Keratinocyte (primary cell): ENCODE measurements at regions not wholly inside any gene's neighbourhood (a gene's known extent, or its start where the extent isn't known, plus 50 kb on each side); places are given as distances from the start of the nearest gene placed in this dataset.

Source experiments
- DNase-seq: peaks from one replicate; pipeline ENCODE4 v3.0.0-alpha.2; 2011; ENCODE audit warnings: low read depth, missing footprints, low spot score
- FAIRE-seq: peaks from 2 replicates; lab custom pipeline; 2011; peaks lifted over from hg19 to GRCh38; lab: Jason Lieb, UNC
- H2AFZ ChIP-seq: 2 replicates; pipeline ENCODE4 v1.6.0; 2012; ENCODE audit warnings: low read length, control low read depth, inconsistent platforms; ENCODE audit not compliant: control insufficient read depth
- H3K27ac ChIP-seq: 2 replicates; pipeline ENCODE4 v1.5.1; 2011; ENCODE audit warnings: low read length; ENCODE audit not compliant: control insufficient read depth, insufficient read depth
- H3K27me3 ChIP-seq: 3 replicates; pipeline ENCODE4 v1.6.0; 2011; ENCODE audit warnings: low read length; ENCODE audit not compliant: control insufficient read depth, insufficient read depth; ENCODE audit errors: extremely low read depth
- H3K36me3 ChIP-seq, 2 experiments: 2 replicates in 1 of 2; 3 replicates in 1 of 2; pipeline ENCODE4 v1.5.1; 2011; ENCODE audit warnings: low read length in 2 of 2, mild to moderate bottlenecking in 1 of 2; ENCODE audit not compliant: control insufficient read depth in 2 of 2, insufficient read depth in 2 of 2; ENCODE audit errors: extremely low read depth in 1 of 2
- H3K4me1 ChIP-seq: 3 replicates; pipeline ENCODE4 v1.5.1; 2011; ENCODE audit warnings: low read length; ENCODE audit not compliant: control insufficient read depth, insufficient read depth; ENCODE audit errors: extremely low read depth
- H3K4me2 ChIP-seq: 3 replicates; pipeline ENCODE4 v1.6.0; 2011; ENCODE audit warnings: low read depth, low read length; ENCODE audit not compliant: control insufficient read depth, insufficient read depth; ENCODE audit errors: extremely low read depth
- H3K4me3 ChIP-seq, 3 experiments: fragments of 200-600 bp in 1 of 3; sonication (generic) in 1 of 3; 2 replicates in 2 of 3; 3 replicates in 1 of 3; pipeline ENCODE4 v1.5.1; 2011 to 2016; ENCODE audit warnings: low read length in 3 of 3, mild to moderate bottlenecking in 3 of 3, control low read depth in 2 of 3, inconsistent platforms in 1 of 3, low read depth in 1 of 3, mixed read lengths in 1 of 3, mixed run types in 1 of 3, moderate library complexity in 1 of 3; ENCODE audit not compliant: control insufficient read depth in 2 of 3, insufficient read depth in 2 of 3; ENCODE audit errors: extremely low read depth in 1 of 3
- H3K79me2 ChIP-seq: 2 replicates; pipeline ENCODE4 v1.6.0; 2012; ENCODE audit warnings: low read length; ENCODE audit not compliant: control insufficient read depth, insufficient read depth
- H3K9ac ChIP-seq: 3 replicates; pipeline ENCODE4 v1.6.0; 2011; ENCODE audit warnings: low read length; ENCODE audit not compliant: control insufficient read depth, insufficient read depth; ENCODE audit errors: extremely low read depth
- H3K9me1 ChIP-seq: 3 replicates; pipeline ENCODE4 v1.6.0; 2011; ENCODE audit warnings: low read length; ENCODE audit not compliant: control insufficient read depth, insufficient read depth; ENCODE audit errors: extremely low read depth
- H3K9me3 ChIP-seq: 2 replicates; pipeline ENCODE4 v1.5.1; 2012; ENCODE audit warnings: low read depth, low read length; ENCODE audit not compliant: control insufficient read depth
- H4K20me1 ChIP-seq: 3 replicates; pipeline ENCODE4 v1.6.0; 2011; ENCODE audit warnings: low read length; ENCODE audit not compliant: control insufficient read depth, insufficient read depth; ENCODE audit errors: extremely low read depth
- CTCF ChIP-seq, 3 experiments: IDR thresholded peaks in 1 of 3; conservative IDR thresholded peaks in 1 of 3; optimal IDR thresholded peaks in 1 of 3; 2 replicates in 2 of 3; 3 replicates in 1 of 3; pipeline versions ENCODE3 to v1.5.1; 2011; ENCODE audit warnings: low read length in 3 of 3, mild to moderate bottlenecking in 3 of 3, moderate library complexity in 2 of 3, control low read depth in 1 of 3, inconsistent platforms in 1 of 3; ENCODE audit not compliant: insufficient read depth in 2 of 3; ENCODE audit errors: extremely low read depth in 1 of 3
- EZH2 ChIP-seq: IDR thresholded peaks from one replicate; pipeline ENCODE4 v1.6.1; 2012; ENCODE audit warnings: inconsistent platforms, mild to moderate bottlenecking, low read length, moderate library complexity
- dilution Hi-C: fragments of 300-500 bp; cut with MboI; formaldehyde crosslinking; loops from one replicate; pipeline ENCODE4 v1.7.0; 2020; ENCODE audit warnings: low sequenced_read_pairs; ENCODE audit not compliant: extremely low pct_ligation_motif_present

- H3K27me3 ChIP-seq, result peaks cover 40% of the 10 kb centered on the region
Observed at GRCh38 chr15:77815015-77815414, 182.3 kb upstream of the LINGO1 start.

GRCh38 chr15:77812664-77813063 lies 180.0 kb upstream of the LINGO1 start:
- Histone ChIP-seq H3K27ac (no peak overlapping the region), H3K27me3 (peaks cover 20% of the 10 kb centered on the region), H3K79me2 (no peaks in the 10 kb centered on the region), H3K9me1 (no peaks in the 10 kb centered on the region), H3K4me1 (no peaks in the 10 kb centered on the region), H3K36me3 (no peaks in the 10 kb centered on the region), H4K20me1 (peaks cover 2% of the 10 kb centered on the region), H3K9me3 (no peaks in the 10 kb centered on the region), H2AFZ (no peak overlapping the region), H3K4me3 (no peak overlapping the region), H3K4me2 (no peak overlapping the region), H3K9ac (no peak overlapping the region)
- dilution Hi-C loops, result no loop called here
- no peak for DNase-seq
- TF ChIP-seq EZH2, result no peak
- no peak for TF ChIP-seq CTCF (optimal IDR thresholded peaks at IDR 0.05 in 1 of 3, IDR thresholded peaks at IDR 0.05 in 1 of 3, conservative IDR thresholded peaks at IDR 0.05 in 1 of 3; ENCODE audit: extremely low read depth in 1 of 3, insufficient read depth in 2 of 3, low read length in 3 of 3)
- FAIRE-seq, result no peak

More at GRCh38 chr15:77815015-77815414, 182.3 kb upstream of the LINGO1 start:
- H4K20me1 ChIP-seq, result peaks cover 5% of the 10 kb centered on the region
- dilution Hi-C loops, result no loop called here
- H3K9me1 ChIP-seq, result no peaks in the 10 kb centered on the region
- no peaks in the 10 kb centered on the region for H3K36me3 ChIP-seq
- no peak overlapping the region for H3K4me3 ChIP-seq
- FAIRE-seq (no peak), DNase-seq (no peak)
- TF ChIP-seq CTCF (optimal IDR thresholded peaks at IDR 0.05 in 1 of 3, IDR thresholded peaks at IDR 0.05 in 1 of 3, conservative IDR thresholded peaks at IDR 0.05 in 1 of 3; ENCODE audit: extremely low read depth in 1 of 3, insufficient read depth in 2 of 3, low read length in 3 of 3) (no peak), EZH2 (no peak)
- no peak overlapping the region for H3K9ac ChIP-seq
- H3K27ac ChIP-seq, result no peak overlapping the region
- H3K9me3 ChIP-seq, result no peaks in the 10 kb centered on the region
- no peak overlapping the region for H2AFZ ChIP-seq
- H3K4me2 ChIP-seq, result no peak overlapping the region
- no peaks in the 10 kb centered on the region for H3K4me1 ChIP-seq
- H3K79me2 ChIP-seq, result no peaks in the 10 kb centered on the region
